22Rv1 (cell line): ENCODE measurements at regions not wholly inside any gene's neighbourhood (a gene's known extent, or its start where the extent isn't known, plus 50 kb on each side); places are given as distances from the start of the nearest gene placed in this dataset.

Experiments
- CTCF ChIP-seq: fragments of 450-650 bp; IDR thresholded peaks from 2 replicates; pipeline ENCODE4 v1.5.1; 2017; ENCODE audit warnings: mild to moderate bottlenecking
- ZFX ChIP-seq: fragments of 450-650 bp; IDR thresholded peaks from 2 replicates; pipeline ENCODE4 v1.6.1; 2017; ENCODE audit warnings: antibody characterized with exemption, borderline replicate concordance

GRCh38 chr16:7834771-7835431 lies 502.3 kb downstream of the RBFOX1 start:
- TF ChIP-seq CTCF: no peak
- TF ChIP-seq ZFX: no peak
